Islet of Langerhans (tissue), 1 donor: ENCODE measurements at regions not wholly inside any gene's neighbourhood (a gene's known extent, or its start where the extent isn't known, plus 50 kb on each side); places are given as distances from the start of the nearest gene placed in this dataset.
A peak's percentile ranks its signal among the peaks of the same experiment; 100 is the strongest.

ENCODE experiments used
- FAIRE-seq: peaks from one replicate; lab custom pipeline; 2011; peaks lifted over from hg19 to GRCh38; lab: Jason Lieb, UNC

DNA sequence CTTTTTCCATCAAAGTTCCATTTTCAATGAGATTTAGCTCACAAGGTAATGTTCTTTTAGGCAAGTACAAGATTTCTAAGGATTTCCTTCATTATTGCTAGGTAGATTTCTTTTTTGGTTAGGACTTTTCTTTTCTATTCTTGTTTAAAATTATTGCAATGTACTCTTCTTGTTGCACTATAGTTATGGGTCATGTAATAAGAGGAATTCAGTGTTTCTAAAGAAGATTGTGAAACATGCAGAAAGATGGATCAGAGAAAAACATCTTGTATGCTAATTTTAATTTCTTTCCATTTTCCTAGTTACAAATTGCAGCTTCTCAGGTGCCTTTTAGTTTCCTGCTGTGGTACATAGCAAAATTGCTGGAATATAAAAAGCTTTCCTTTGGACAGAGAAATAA lies 56.1 kb downstream of the BTG1 start:
- no peak for FAIRE-seq

DNA sequence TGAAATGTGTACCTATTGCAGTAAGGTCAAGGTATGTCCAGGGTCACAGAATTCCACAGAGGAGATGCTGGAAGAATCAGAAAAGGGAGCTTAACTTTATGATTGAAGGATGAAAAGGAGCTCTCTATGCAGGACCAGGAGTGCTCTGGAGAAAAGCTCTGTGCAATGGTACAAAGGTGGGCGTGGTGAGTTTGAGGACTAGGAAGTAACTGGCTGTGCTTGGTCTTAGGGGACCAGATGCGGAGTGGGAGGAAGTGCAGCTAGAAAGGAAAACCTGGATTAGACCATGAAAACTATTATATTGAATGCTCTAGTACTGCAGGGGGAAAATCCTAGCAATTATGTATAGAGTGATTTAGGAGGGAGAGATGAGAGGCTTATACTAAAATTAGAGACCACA lies 56.8 kb downstream of the BTG1 start:
- no peak for FAIRE-seq

DNA sequence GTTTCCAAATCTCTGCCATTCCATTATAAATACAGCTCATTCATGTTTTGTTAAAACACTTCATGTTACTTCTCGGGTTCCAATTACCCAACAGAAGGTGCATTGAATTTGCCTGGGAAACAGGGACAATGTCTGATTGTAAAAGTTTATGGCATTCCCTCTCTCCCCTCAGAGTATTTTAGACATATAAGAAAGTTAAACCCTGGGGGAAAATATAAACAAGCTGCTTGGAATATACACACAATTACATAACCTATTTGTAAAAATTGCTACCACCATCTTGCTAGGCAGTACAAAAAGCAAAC lies 60.0 kb downstream of the BTG1 start:
- no peak for FAIRE-seq

DNA sequence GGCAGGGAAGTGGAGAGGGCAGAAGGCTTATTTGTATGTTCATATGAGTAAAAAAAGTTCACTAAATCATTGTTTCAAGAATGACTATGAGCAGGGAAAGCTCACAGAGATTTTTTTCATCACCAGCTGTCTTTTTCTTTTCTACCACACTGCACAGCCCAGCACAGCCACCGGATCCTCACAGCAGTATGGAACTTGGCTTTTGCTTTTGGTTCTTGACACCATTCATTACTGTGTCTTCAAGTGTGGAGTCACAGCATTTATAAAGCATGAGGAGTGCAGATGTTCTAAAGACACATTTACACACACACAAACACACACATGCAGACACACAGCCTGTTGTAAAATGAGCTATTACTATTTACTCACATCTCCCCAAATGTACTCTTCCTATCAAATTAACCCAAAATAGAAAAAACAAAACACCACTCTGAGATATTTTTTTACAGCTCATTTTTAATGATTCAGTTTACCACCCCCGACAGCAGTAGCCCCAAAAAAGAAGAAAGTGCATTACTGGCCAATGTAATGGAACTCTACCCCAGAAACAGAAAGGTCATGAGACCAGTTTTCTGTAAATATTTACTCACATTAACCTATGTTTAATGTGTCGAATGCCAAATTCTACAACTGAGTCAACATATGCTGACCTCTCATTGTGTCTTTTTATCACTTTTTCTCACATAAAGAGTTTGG lies 60.5 kb downstream of the BTG1 start:
- no peak for FAIRE-seq

DNA sequence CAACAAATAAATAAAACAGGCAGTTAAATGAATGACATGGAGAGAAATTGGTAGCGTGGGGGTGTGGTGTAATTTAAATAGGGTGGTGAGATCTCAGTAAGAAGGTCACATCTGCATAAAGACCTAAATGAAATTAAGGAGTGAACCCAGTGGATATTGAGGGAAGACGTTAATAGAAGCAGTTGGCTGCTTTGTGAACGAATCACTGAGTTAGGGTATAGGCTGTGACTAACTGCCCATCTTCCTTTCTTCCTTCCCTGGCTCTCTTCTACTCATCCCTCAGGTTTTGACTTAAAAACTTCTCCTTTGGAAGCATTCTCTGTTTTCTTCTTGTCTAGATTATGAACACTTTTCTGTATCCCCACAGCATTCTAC lies 64.7 kb downstream of the BTG1 start:
- no peak for FAIRE-seq

DNA sequence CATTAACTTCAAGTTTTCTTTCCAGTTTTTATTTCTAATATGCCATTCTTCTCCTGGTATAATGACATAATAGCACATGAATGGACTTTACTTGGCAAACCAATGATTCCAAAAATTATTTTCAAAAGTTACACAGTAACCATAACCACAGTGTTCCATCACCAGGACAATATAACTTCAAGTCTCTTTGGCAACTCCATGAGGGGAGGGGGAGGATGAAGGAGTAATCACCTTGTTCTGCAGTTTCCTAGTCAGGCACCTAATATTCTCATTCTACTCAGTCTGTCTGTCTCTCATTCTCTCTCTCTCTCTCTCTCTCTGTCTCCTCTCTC lies 66.6 kb downstream of the BTG1 start:
- FAIRE-seq = no peak

DNA sequence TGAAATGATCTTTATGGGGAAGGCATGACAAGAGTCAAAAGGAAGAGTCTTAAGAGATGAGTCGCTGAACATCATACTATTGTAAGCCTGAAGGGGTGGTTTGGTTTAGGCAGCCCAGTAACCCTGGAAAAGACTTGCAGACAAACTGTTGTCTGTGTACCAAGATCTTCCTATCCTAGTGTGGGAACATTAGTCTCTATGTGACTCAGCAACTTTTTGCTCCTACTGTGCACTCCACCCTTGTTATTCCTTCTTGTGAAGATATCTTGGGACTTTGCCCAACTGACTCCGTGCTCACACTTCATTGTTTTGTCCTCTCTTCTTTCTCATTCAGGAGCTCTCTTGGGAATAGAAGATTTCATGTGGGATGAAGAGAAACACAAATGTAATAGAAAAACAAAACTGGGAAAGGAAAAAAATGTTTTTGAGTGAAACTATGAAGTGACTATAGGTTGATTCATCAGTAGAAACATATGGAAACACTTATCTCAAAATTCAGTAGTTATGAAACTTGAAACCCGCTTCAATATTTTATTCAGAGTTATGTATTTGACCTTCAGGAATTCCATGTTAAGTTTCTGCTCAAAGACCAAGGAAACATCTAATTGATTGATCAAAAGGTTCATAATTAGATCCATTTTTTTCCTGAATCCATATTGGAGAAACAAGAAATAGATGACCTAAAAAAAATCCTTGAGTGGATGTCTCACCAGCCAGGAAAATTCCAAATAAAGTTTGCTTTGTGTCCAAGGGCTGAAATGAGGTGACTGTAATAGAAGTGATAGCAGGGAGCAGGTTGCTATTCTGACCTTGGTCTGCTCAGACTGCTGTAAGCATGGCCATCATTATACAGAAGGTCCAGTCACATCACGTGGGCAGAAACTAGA lies 67.2 kb downstream of the BTG1 start:
- no peak for FAIRE-seq

DNA sequence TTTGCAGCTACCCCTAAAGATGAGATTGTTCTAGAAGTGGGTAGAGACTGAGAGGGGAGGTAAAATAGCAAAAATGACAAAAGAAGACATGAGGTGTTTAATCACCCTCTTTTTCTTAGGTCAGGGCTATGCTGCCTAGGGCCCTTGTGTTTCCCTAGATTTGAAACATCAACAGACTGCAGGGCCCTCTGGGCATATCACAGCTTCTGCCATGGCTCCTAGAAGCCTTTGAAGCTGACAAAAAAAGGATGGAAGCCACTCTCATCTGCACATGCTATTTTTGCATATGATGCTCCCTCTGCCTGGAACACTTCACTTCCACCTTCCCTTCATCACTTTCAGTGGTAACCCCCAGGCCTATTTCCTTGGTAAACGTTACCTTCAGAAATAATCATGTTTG lies 68.1 kb downstream of the BTG1 start:
- FAIRE-seq = no peak

DNA sequence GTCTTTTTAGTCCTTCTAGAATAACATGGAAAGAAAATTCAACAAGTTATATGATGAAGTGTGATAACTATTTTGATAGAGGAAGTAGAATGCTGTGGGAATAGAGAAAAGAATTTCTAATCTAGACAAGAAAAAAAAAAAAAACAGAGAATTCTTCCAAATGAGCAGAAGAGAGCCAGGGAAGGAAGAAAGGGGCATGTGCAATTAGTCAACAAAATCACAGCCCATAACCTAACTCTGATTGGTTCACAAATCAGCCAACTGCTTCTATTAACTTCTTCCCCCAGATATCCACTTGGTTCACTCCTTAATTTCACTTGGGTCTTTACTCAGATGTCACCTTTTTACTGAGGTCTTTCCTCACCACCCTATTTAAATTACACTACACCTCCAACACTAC lies 69.5 kb downstream of the BTG1 start:
- no peak for FAIRE-seq

DNA sequence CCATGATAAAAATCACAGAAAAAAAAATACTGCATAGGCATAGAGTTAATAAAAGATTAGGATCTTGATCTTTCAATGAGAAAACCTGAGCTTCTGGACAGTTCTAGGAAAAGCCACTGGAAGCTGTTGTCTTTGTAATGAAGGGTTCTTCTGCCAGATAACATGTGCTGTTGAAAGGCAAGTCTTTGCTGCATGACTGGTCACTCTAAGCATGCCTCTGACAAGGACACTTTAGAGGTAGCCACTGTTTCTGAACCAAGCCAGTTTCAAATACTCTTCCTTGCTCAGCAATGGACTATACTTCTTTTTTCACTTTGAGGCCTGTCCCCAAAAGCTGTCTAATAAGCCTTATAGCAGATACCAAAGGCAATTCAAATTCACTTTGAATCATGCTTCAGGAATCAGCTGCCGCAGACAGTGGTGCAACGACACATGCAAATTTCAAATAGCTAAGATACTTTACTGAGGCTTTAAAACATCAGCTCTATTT lies 70.2 kb downstream of the BTG1 start:
- peak; percentile 75 for FAIRE-seq

DNA sequence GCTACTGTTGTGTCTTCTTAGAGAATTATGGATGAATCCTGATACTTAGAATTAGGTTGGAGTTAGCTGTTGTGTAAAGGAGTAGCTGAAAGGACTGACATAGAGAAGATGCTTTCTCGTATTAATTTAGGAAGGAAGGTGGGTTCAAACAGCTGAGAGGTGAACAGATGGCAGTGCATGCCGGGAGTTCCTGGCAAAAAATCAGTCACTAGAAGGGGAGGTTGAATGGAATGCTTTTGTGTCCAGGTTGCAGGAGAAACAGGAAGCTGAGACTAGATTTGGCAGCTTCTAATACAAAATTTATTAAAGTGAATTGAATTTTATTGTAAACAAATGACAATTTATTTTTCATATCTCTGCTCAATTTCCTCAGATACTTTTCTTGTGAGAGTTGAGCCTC lies 70.8 kb downstream of the BTG1 start:
- no peak for FAIRE-seq

DNA sequence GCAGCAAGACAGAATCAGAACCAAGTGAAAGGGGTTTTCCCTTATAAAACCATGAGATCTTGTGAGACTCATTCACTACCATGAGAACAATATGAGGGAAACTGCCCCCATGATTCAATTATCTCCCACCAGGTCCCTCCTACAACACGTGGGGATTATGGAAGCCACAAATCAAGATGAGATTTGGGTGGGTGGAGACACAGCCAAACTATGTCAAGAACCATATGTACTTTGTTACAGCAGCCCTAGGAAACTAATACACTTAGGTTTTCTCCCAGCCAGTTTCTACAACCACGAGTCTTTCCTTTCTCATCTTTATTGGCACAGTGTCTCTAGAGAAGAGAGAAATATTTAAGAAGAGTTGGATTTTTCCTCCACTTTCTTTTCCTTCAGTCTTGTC lies 72.6 kb downstream of the BTG1 start:
- no peak for FAIRE-seq

DNA sequence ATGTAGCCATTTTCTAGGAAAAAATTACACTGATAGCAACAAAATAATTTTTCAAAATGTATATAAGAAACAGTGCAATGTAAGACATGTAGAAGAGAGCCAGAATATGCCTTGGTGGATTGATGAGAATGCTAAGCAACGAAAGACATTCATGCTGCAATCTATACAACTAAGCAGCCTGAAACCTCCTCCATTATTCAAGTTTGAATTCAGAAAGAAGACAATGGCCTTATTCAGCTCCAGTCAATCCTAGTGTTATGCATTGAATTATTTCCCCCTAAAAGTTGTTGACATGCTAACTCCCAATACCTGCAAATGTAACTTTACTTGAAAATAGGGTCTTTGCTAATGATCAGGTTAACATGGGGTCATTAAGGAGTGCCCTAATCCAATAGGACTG lies 73.5 kb downstream of the BTG1 start:
- FAIRE-seq = no peak

DNA sequence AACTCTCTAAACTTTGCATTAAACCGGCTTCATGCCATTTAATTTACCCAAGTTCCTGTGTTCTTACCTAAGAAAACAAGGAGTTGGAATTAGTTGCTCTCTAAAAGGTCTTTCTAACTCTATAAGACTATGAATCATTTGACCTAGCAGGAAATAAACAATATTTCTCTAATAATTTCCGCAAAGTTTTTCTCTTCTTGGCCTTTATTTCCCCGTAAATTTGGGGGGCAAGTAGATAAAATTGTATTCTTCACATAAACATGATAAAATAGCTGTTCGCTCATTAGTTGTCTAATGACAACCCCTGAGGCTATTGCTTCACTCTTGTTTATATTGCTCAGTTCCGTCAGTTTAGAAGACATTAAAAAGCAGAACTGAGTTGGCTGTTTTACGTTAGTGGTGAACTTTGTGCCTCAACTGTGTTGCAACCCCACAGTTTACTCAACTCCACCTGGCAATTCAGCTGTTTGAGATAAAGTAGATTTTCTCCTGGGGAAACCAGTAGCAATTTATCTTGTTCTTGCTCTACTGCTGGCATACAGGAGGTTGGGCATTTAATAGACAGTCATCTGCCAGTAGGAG lies 74.7 kb downstream of the BTG1 start:
- FAIRE-seq = no peak

DNA sequence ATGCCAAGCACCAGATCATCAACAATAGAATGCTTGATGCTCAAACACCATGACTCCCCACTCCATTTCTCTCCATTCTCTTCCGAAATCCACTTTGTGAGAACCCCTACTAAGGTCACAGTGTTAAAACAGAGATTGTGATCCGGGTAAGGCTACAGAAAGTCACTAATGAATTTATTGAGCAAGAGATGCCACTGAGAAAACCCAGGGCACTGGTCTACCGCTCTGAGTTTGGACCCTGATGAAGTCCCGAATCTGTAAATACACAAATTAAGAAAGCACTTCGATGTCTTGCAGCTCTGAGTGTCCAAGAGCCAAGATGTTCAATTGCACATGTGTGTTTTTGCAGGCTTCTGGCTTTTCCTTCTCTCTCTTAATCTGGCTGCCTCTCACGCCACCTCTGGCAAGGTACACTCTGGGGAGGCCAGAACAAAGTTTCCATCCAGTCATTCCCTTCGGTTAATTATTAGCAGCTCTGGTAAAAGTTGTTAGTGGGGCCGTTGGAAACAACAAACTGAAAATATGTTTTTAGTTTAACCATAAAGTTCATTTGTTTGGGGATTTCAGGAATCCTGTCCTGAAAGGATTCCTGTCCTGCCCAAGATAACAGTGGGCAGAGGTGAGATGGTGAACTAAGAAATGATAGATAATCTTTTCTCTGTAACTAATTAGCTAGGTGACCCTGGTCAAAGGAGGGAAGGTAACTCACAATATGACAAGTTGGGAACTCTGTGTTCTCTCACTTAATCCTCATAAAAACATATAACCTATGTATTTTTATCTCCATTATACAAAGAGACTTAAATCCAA lies 75.4 kb downstream of the BTG1 start:
- peak; percentile 85 for FAIRE-seq

DNA sequence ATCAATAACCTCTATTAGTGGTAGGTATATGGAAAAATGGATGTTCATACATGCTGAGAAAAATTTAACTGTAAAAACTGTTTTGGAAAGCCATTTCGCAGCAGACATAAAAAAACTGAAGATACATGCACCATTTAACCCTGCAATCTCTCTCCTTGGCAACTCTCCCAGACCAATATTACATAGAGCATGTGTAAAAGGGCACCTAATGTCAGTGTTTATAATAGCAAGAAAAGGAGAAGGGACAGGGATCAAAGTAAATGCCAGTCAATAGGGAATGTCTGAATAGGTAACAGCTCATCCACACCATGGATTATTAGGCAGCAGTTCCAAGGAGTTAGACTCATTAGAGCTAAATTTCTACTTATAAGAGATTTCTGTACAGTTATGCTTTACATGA lies 77.2 kb downstream of the BTG1 start:
- peak; percentile 98 for FAIRE-seq

DNA sequence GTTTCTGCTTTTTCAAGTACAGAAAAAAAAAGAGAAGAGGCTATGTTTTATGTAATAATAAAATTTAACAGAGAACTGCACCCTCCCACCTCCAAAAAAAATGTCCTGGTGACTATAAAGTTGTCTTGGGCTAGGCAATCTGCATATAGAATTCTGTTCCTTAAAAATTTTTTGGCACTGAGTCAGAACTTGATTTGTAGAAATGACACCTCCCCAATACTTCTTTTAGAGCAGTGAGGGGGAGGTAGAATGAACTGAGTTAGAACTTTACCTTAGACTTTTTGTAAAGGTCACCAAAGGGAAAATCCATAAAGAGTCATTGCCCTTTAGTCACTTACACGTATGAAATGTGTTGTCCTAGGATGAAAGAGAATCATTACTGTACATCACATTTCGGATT lies 80.0 kb downstream of the BTG1 start:
- no peak for FAIRE-seq

DNA sequence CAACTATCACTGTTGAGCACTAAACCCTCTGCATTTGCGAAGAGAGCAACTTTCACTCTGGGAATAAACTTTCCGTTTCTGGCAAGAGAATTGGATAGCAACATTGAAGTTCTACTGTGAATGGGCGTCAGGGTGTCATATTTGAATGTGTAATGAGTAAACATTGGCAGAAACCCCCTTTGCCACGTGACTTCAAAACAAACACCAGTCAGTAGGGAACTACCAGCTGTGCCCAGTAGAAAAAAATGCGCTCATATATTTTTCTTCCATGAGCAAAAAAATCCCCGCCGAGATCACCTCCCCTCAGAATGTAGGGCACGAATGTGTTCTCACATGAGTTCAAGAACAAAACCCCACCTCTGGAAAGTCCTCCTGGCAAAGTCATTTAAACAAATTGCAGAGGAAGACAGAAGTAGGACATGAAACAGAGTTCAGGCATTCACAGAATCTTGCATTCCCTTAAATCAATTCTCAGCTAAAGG lies 80.6 kb downstream of the BTG1 start:
- peak; percentile 64 for FAIRE-seq

DNA sequence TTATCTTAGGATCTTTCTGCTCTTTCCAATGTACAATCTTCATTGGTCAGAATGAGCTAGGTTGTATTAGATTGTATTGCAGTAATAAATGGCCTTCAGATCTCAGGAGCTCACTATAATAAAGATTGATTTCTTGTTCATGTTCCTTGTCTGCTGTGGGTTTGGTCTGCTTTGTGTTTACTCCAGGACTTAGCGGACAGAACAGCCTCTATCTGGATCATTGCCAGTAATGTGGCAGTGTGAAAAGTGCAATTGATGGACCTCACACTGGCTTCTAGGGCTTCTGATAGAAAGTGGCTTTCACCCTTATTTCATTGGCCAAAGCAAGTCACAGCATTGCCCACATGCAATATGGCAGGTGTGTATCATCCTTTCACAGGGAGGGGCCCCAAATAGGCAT lies 81.2 kb downstream of the BTG1 start:
- FAIRE-seq = peak; percentile 69

DNA sequence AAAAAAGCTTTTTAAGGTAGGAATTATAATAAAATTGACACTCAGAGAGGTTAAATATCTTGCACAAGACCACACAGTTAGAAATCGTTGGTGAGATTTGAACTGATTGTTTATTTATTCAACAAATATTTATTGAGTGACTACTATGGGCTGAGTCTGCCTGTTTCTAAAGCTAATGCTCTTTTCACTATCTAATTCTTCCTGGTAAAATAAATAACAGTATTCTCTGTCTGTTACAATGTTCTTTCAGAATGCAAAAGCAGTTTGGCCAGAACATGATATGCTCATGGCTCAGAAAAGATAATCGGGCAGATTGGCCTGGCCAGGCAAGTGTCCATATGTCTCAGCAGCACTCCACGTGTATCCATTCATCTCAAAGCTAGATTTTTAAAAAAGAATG lies 82.0 kb downstream of the BTG1 start:
- peak; percentile 51 for FAIRE-seq

DNA sequence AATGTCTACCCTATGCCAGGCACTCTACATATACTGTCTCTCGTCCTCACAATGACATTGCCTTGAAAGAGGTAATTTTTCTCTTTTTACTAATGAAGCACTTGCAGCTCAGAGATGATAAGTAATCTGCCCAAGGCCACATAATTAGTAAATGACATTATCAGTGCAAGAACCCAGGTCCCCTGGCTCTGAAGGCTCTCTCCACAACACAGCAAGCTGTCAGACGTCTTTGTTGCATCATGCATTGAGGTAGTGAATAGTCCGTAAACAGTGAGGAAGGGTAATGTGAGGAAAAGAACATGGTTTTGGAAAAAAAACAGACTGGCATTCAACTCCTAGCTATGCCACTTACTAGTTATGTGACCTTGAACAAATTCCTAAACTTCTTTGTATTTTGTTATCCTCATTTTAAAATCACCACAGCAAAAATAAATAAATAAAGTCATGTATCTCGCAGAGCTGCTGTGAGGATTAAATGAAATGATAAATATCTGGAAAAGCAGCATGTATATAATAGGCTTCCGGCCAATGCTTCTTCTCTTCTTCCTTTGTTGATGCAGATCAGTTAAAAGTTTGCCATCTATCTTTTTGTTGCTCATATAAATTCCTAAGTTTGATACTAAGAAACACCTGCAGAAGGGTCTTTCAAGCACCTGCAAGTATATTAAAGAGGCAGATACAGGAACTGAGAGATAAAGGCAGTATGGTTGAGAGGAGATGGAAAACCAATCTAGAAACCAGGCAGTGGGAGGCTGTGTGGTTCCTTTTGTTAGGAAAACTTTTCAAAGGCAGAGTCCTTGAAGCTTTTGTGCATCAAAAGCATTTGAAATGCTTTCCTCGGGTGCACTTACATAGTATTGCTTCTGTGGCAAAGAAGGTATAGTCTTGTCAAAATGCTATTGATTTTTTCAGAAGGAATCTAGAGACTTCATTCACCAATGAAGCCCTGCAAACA lies 82.8 kb downstream of the BTG1 start:
- FAIRE-seq = peak; percentile 53

DNA sequence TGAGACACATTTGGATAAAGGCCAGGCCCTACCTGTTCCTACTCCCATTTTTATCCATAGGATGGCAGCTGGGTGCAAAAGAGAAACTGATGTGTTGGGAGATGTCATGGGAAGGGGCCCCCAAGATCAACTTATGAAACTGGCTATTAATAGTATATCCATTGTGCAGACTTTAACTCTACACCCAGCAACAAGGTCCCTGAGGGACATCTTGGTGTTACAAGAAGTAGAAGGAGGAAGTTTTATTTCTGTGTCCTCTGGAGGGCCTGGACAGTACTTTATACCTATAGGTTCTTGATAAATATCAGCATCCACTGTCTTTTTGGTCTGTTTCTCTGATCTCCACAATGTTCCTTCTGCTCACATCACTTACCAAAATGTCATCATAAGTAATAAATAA lies 84.6 kb downstream of the BTG1 start:
- no peak for FAIRE-seq
